ENCODE measurements at regions not wholly inside any gene's neighbourhood (a gene's known extent, or its start where the extent isn't known, plus 50 kb on each side); places are given as distances from the start of the nearest gene placed in this dataset.
"Not testable (repeated sequence)": the region's sequence is repeated elsewhere in the genome, so short reads cannot be mapped to it uniquely, and the experiment has no call there.

- no peak for DNase-seq (ENCODE audit: low read depth in 2 of 2)
Observed at GRCh38 chr6:71722736-71723135, 163.6 kb upstream of the RIMS1 start.

- DNase-seq (ENCODE audit: low read depth in 2 of 2), result no peak
Observed at GRCh38 chr6:71724456-71725125, 161.8 kb upstream of the RIMS1 start.

DNA sequence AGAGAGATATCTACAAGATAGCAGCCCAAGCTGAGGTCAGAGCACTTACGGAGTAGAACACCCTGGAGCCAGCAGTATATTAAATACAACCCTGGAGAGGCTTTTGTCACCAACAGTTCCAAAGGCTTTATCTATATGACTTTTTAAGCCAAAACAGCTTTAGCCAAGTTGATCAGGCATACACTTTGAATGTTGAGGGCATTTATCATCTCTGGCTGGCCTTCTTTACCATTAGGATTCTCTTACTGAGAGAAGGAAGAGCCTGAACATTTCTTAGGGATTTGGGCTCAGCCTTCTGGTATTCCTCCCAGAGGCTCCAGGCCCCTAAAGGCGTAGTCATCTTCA, 161.3 kb upstream of the RIMS1 start:
- DNase-seq (ENCODE audit: low read depth in 2 of 2), result no peak

- no peak for DNase-seq (ENCODE audit: low read depth in 2 of 2)
Observed at GRCh38 chr6:71726121-71726520, 160.2 kb upstream of the RIMS1 start.

DNA sequence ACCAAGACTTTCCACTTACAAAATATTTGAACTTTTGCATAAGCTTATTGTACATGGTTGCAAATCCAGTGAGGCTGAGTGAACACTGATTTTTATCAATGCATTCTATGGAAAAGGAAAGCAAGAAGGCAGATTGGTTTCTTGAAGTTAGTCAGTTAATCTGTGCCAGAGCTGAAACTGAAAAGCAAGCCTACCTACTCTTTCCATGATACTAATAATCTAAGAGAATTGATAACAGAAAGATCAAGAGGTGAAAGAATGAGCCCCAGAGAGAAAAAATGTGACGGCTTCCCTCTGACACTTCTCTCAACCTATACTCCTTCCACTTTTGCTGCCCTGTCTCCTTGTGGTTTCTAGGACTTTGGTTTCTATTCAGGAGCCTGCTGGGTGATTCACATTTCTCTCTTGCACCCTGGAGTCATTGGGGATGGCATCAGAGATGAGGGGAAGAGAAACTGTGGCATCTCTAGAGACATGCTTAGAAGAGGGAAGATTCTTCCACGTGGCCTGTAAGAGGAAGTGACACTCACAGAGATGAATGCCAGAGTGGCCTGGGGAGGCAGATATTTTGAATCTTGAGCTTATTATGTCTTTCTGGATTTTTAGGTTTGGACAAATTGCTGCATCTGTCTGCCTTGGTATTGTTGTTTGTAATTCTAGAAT, 158.6 kb upstream of the RIMS1 start:
- DNase-seq (ENCODE audit: low read depth in 2 of 2), result no peak

GRCh38 chr6:71730284-71730683, 156.1 kb upstream of the RIMS1 start:
- DNase-seq (ENCODE audit: low read depth in 2 of 2), result no peak

DNA sequence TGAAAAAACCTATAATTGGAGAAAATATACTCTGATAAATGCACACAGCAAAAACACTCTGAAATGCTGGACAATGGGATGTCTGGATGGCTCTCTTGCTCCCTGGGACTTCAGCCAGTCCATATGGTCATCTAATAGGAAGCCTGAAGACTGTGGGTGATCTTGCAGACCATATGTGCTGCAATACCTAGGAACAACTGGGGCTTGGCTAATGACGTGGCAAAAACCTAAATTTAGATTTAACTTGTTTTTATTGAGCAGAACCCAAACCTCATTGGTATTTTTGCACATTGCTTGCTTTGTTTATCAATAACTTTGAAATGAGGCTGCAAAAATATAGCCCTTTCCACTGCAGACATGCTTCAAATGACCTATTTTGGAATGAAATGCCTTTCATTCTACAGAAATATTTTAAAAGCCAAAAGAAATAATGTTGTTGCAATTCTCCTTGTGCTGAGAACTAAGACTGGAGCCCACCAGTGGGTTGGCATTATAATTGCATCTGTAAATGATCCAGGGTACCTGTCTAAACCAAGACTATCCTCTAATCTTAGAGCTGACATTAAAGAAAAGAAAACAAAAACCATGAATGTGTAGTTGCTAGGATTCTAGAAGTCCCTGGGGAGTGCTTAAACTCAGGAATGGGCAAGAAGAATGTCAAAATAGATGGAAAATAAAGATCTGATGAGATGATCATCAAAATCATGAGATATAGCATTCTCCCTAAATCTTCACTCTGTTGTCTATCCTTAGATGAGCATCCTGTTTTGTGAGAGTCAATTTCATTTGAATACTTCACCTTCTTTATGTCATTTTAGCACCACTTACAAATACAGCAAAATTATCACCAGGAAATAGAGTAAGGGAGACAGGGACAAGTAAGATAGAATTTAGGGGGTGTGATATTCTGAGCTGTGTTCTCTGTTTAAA, 152.1 kb upstream of the RIMS1 start:
- DNase-seq (ENCODE audit: low read depth in 2 of 2), result no peak

DNA sequence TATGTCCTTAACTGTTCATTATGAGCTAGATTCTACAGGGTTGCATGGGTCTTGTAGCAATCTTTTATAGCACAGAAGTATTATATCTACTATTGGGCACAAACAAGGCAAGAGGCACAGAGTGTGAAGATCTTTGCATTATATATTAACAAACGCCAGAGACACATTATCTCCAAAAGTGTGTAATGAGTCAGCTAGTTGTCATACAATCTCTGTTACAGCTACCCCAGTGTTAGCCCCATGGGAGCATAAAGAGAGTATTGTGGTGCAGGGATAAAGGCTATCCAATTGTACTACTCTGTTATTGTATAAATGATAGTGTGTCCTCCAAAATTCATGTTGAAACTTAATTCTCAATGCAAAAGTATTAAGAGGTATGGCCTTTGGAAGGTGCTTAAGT, 148.4 kb upstream of the RIMS1 start:
- no peak for DNase-seq (ENCODE audit: low read depth in 2 of 2)

GRCh38 chr6:71745525-71745924, 140.8 kb upstream of the RIMS1 start:
- DNase-seq (ENCODE audit: low read depth in 2 of 2), result no peak

- DNase-seq (ENCODE audit: low read depth in 2 of 2), result no peak
Observed at GRCh38 chr6:71766146-71766760, 120.1 kb upstream of the RIMS1 start.

DNA sequence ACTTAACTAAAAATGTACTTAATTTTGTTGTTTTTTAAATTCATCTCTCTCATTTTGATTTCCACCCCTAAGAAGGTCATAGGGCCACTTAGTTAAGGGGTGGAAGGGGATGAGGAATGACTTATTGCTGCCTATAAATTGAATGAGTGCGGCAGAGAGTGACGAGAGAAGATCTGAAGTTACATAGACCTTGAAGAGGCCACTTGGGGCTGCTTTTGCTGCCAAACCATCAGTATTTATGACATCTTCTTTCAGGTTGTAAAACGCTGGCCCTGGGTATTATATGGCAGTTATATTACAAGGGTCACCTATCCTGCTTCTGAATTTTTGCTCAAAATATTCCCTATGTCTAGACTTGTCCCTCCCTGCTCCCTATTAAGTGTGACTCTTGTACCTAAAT, 119.6 kb upstream of the RIMS1 start:
- DNase-seq (ENCODE audit: low read depth in 2 of 2), result no peak

GRCh38 chr6:71768356-71768755, 118.0 kb upstream of the RIMS1 start:
- no peak for DNase-seq (ENCODE audit: low read depth in 2 of 2)

GRCh38 chr6:71808865-71809264, 77.5 kb upstream of the RIMS1 start:
- DNase-seq (ENCODE audit: low read depth in 2 of 2), result no peak

- DNase-seq (ENCODE audit: low read depth in 2 of 2), result no peak
Observed at GRCh38 chr6:71810880-71811279, 75.5 kb upstream of the RIMS1 start.

- no peak for DNase-seq (ENCODE audit: low read depth in 2 of 2)
Observed at GRCh38 chr6:71822625-71823024, 63.7 kb upstream of the RIMS1 start.

DNA sequence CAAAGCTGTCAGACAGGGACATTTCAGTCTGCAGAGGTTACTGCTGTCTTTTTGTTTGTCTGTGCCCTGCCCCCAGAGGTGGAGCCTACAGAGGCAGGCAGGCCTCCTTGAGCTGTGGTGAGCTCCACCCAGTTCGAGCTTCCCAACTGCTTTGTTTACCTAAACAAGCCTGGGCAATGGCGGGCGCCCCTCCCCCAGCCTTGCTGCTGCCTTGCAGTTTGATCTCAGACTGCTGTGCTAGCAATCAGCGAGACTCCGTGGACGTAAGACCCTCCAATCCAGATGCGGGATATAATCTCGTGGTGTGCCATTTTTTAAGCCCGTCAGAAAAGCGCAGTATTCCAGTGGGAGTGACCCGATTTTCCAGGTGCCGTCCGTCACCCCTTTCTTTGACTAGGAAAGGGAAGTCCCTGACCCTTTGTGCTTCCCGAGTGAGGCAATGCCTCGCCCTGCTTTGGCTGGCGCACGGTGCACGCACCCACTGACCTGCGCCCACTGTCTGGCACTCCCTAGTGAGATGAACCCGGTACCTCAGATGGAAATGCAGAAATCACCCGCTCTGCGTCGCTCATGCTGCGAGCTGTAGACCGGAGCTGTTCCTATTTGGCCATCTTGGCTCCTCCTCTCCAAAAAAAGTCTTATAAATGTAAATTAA, 54.1 kb upstream of the RIMS1 start:
- DNase-seq (ENCODE audit: low read depth in 2 of 2), result not testable (repeated sequence)

Data from stimulated activated CD8-positive, alpha-beta memory T cell treated with anti-CD3 and anti-CD28 coated beads, Interleukin-15, amount 100 ng/mL, for 48 hours (primary cell).